ENCODE measurements at regions not wholly inside any gene's neighbourhood (a gene's known extent, or its start where the extent isn't known, plus 50 kb on each side); places are given as distances from the start of the nearest gene placed in this dataset.

DNA sequence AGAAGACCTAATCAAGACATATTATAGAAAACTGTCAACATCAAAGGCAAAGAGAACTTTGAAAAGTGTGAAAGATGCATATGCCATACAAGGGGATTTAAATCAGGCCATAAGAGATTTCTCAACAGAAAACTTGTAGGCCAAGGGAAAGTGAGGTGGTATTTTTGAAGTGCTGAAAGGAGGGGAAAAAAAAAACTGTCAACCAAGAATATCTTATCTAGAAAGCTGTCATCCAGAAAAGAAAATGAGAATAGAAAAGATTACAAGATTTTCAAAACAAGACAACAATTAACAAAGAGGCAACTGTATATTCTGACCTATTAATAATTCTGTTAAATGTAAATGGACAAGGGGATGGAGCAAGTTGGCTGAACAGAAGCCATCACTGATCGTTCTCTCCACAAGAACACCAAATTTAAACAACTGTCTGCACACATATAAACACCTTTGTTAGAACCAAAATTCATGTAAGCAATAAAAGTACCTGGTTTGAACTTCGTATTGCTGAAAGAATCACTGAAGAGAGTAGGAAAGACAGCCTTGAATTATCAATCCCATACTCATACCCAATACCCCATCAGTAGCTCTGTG, 880.1 kb upstream of the PCDH9 start:
- H3K27ac ChIP-seq, result no peak overlapping the region
- H3K4me1 ChIP-seq, result no peaks in the 10 kb centered on the region
- no peak for TF ChIP-seq CTCF (IDR thresholded peaks at IDR 0.05)
- DNase-seq, result no peak
- no peaks in the 10 kb centered on the region for H3K27me3 ChIP-seq
- no peak overlapping the region for H3K4me3 ChIP-seq
- peaks cover 0 to 65% (median 8%) of the 10 kb centered on the region in 11 donors for H3K9me3 ChIP-seq
- 71 to 79% methylated on average over 2 of the region's 2 CpGs for WGBS, 2 donors
- intact Hi-C loops (cut with DNase I), result no loop called here
- ATAC-seq, result no peak
- no peaks in the 10 kb centered on the region for H3K36me3 ChIP-seq

GRCh38 chr13:68107667-68108066, 877.5 kb upstream of the PCDH9 start:
- DNase-seq, result no peak
- Histone ChIP-seq H3K27me3 (no peaks in the 10 kb centered on the region), H3K4me3 (no peak overlapping the region), H3K27ac (no peak overlapping the region), H3K9me3 (peaks cover 0 to 66% (median 8%) of the 10 kb centered on the region in 11 donors), H3K4me1 (no peaks in the 10 kb centered on the region), H3K36me3 (no peaks in the 10 kb centered on the region)
- 96% methylated on average over 23 to 29 of the region's 29 CpGs for WGBS, 2 donors
- TF ChIP-seq CTCF (IDR thresholded peaks at IDR 0.05), result no peak
- no peak for ATAC-seq
- intact Hi-C loops (cut with DNase I), result no loop called here

GRCh38 chr13:68099631-68100030, 869.5 kb upstream of the PCDH9 start:
- ATAC-seq, result no peak
- no peak for TF ChIP-seq CTCF (IDR thresholded peaks at IDR 0.05)
- Histone ChIP-seq H3K4me1 (no peaks in the 10 kb centered on the region), H3K27ac (no peak overlapping the region), H3K27me3 (no peaks in the 10 kb centered on the region), H3K9me3 (peaks cover 0 to 7% (median 0%) of the 10 kb centered on the region in 11 donors), H3K4me3 (no peak overlapping the region), H3K36me3 (no peaks in the 10 kb centered on the region)
- WGBS, 2 donors, result 70 to 84% methylated on average over 2 of the region's 2 CpGs
- intact Hi-C loops (cut with DNase I), result no loop called here
- DNase-seq, result no peak

DNA sequence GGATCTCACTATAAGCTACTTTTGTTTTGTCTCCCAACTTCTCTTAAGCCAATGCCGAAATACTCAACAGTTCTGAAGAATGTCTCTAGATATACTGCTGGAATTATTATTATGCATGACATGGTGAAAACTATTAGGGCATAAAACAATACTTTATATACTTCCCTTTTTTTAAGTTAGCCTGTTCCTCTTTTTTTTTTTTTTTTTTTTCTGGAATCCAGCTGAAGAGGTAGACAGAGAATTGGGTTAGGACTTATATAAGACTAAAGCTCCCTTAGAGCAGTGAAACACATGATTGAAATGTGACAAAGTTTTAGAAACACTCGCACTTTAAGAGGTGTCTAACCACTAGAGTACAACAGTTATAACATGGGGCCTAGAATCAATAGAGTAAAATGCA, 850.9 kb upstream of the PCDH9 start:
- H3K4me3 ChIP-seq, result no peak overlapping the region
- ATAC-seq, result no peak
- H3K27ac ChIP-seq, result no peak overlapping the region
- no peaks in the 10 kb centered on the region for H3K36me3 ChIP-seq
- intact Hi-C loops (cut with DNase I), result no loop called here
- TF ChIP-seq CTCF (IDR thresholded peaks at IDR 0.05), result no peak
- no peaks in the 10 kb centered on the region for H3K4me1 ChIP-seq
- no peak for DNase-seq
- peaks cover 0 to 6% (median 0%) of the 10 kb centered on the region in 11 donors for H3K9me3 ChIP-seq
- WGBS, 2 donors, result 82 to 93% methylated on average over 2 of the region's 2 CpGs
- H3K27me3 ChIP-seq, result no peaks in the 10 kb centered on the region

Data from heart right ventricle (tissue), 16 donors.